ENCODE measurements at regions not wholly inside any gene's neighbourhood (a gene's known extent, or its start where the extent isn't known, plus 50 kb on each side); places are given as distances from the start of the nearest gene placed in this dataset.

- ATAC-seq: no peak
- TF ChIP-seq POU6F1 (CRISPR knock-in tag; IDR thresholded peaks at IDR 0.05; ENCODE audit: borderline replicate concordance, low read depth): no peak
- TF ChIP-seq ZNF565 (CRISPR knock-in tag; conservative IDR thresholded peaks at IDR 0.05; ENCODE audit: low read depth): no peak
- no peak for TF ChIP-seq OSR1 (CRISPR knock-in tag; IDR thresholded peaks at IDR 0.05)
- TF ChIP-seq CSRNP3 (CRISPR knock-in tag; IDR thresholded peaks at IDR 0.05): no peak
- TF ChIP-seq ESRRG (CRISPR knock-in tag; IDR thresholded peaks at IDR 0.05): no peak
- TF ChIP-seq SNAI2 (CRISPR knock-in tag; IDR thresholded peaks at IDR 0.05): no peak
- TF ChIP-seq ARNTL (CRISPR knock-in tag; IDR thresholded peaks at IDR 0.05; ENCODE audit: borderline replicate concordance, low read depth): no peak
These were observed 459.9 kb upstream of the MAF start for GRCh38 chr16:80060470-80060869.

- ATAC-seq: no peak
- TF ChIP-seq PPARA (CRISPR knock-in tag; IDR thresholded peaks at IDR 0.05; ENCODE audit: borderline replicate concordance) (no peak), ZNF565 (CRISPR knock-in tag; conservative IDR thresholded peaks at IDR 0.05; ENCODE audit: low read depth) (no peak), POU6F1 (CRISPR knock-in tag; IDR thresholded peaks at IDR 0.05; ENCODE audit: borderline replicate concordance, low read depth) (no peak), ZC3H10 (CRISPR knock-in tag; IDR thresholded peaks at IDR 0.05) (no peak), ZFP30 (CRISPR knock-in tag; IDR thresholded peaks at IDR 0.05) (no peak), PATZ1 (CRISPR knock-in tag; IDR thresholded peaks at IDR 0.05; ENCODE audit: borderline replicate concordance) (no peak), ESRRG (CRISPR knock-in tag; IDR thresholded peaks at IDR 0.05) (no peak), BACH2 (CRISPR knock-in tag; IDR thresholded peaks at IDR 0.05; ENCODE audit: borderline replicate concordance) (no peak), OSR1 (CRISPR knock-in tag; IDR thresholded peaks at IDR 0.05) (no peak), CSDC2 (CRISPR knock-in tag; IDR thresholded peaks at IDR 0.05) (no peak), CREB5 (CRISPR knock-in tag; IDR thresholded peaks at IDR 0.05; ENCODE audit: low read depth) (no peak), ZNF70 (CRISPR knock-in tag; IDR thresholded peaks at IDR 0.05) (no peak), TOX (CRISPR knock-in tag; IDR thresholded peaks at IDR 0.05; ENCODE audit: borderline replicate concordance) (no peak), SNAI2 (CRISPR knock-in tag; IDR thresholded peaks at IDR 0.05) (no peak), RARB (CRISPR knock-in tag; IDR thresholded peaks at IDR 0.05) (no peak), ARNTL (CRISPR knock-in tag; IDR thresholded peaks at IDR 0.05; ENCODE audit: borderline replicate concordance, low read depth) (no peak), TSHZ2 (CRISPR knock-in tag; IDR thresholded peaks at IDR 0.05) (no peak), ZNF8 (CRISPR knock-in tag; IDR thresholded peaks at IDR 0.05) (no peak), TCF4 (CRISPR knock-in tag; IDR thresholded peaks at IDR 0.05; ENCODE audit: borderline replicate concordance) (no peak)
These were observed 459.3 kb upstream of the MAF start for GRCh38 chr16:80059836-80060235.
